HG03196 (cell line): ENCODE measurements at regions not wholly inside any gene's neighbourhood (a gene's known extent, or its start where the extent isn't known, plus 50 kb on each side); places are given as distances from the start of the nearest gene placed in this dataset.

Source experiments
- ATAC-seq: cut with Tn5 transposase; IDR thresholded peaks from one replicate; pipeline ENCODE4 v1.9.1; 2021; ENCODE audit not compliant: unreplicated experiment

DNA sequence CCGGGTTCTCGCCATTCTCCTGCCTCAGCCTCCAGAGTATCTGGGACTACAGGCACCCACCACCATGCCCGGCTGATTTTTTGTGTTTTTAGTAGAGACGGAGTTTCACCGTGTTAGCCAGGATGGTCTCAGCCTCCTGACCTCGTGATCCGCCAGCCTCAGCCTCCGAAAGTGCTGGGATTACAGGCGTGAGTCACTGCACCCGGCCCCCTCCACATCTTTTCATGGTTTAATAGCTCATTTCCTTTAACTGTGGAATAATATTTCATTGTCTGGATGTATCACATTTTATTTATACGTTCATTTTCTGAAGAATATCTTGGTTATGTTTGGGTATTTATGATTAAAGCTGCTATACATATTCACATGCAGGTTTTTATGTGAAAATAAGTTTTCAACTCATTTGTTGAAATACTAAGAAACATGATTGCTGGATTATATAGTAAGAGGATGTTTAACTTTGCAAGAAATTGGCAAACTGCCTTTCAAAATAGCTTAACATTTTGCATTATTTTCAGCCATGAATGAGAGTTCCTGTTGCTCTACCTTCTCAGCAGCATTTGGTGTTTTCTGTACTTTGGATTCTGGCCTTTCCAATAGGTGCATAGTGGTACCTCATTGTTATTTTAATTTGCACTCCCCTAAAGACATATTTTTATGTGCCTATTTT is 591.9 kb downstream of the TECRL start:
- no peak for ATAC-seq

DNA sequence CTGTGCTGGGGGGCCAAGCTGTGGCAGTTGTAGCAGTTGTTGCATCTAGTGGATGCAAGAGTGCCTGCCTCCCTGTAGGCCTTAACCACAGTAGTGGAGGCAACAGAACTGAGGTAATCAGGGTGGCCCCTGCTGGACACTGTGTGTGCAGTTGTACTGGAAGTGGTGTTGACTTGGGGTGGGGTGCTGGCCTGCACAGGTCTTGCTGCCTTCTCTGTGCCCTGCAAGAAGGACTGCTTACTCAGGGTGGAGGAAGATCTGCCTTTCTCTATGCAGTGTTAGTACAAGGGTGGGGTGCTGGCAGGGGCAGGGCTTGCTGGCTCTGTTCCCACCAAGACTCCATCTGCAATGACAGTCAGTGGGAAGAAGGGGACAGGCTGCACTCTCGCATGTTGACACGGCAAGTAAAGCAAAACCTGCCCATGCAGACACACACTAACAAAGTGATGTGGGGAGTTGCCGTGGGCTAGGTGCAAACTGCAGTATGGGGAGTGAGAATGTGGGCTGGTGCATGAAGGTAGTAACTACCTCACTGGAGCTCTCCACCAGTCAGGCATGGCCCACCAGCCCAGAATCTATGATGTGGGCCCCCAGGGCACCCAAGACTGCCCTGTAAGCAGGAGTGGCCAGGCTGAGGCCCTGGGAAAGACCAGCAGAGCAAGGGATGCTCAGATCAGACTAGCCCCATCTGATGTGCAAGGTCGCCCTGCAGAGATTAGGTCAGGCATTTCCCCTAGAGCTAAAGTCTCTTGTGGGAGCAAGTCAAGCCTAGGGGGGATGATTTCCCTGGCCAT is 594.9 kb downstream of the TECRL start:
- no peak for ATAC-seq

DNA sequence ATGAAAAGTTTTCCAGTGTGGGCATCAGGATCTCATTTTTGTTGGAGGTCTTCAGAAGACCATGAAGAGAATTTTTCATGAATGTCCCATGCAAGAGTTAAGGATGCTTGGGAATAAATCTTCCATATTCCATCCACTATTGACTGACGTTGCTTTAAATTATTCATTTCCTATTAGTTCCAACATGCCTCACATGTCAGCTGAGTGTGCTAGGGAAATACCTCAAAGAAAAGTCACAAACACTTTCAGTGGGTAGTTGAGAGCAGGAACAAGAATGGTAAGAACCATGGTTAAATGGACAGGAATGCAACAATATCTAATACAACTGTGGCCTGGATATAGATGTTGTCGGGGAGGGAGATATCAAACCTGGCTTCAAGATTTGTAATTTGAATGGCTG is 610.1 kb downstream of the TECRL start:
- no peak for ATAC-seq

DNA sequence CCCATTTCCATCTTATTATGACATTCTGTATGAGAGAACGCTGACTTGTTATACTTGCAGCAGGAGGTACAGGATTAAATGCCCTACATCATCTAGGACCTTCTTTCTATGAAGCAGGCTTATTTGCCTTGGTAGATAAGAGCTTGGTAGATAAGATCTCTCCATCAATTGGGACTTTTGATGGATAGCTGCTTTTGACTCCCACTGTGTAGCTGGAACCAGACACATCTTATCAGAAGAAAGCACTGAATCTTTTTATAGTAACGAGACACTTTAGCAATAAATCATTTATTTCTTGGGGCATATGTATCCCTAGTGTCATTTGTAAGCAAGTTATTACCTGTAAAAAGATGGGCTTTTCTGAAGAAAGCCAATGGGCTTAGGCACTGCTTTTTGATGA is 613.9 kb downstream of the TECRL start:
- ATAC-seq = no peak

DNA sequence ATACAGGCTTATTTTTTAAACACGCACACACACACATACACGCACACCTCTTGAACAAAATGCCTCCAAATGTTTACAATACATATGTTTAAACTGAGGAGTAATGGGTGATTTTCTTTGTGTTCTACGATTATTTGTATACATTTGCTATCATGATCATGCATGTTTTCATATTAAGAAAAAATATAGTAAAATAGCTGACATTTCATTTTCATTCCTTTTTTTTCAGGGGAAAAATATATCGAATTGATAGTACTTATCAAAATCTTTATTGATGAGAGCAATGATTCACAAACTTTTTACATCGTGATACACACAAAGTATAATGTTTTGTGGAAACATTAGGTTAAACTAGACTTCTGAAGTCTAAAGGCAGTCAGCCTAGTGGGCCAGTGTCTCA is 618.9 kb downstream of the TECRL start:
- ATAC-seq = no peak

DNA sequence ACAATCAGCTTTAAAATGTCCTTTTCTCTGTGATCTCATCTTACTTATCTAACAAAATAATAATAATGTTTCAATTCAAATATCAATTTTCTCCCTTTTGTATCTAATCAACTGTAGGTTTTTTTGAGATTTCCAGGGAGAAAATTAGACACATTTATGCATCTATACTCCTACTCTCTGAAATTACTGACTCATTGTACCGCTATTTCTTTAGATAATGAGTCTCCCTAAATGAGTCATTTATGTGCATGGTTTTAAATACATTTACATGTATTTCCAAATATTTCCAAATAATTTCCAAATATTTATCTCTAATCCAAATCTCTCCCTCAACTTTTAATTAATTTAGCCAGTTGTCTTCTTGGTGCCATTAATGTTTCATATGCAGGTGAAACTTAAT is 621.0 kb downstream of the TECRL start:
- ATAC-seq = no peak

DNA sequence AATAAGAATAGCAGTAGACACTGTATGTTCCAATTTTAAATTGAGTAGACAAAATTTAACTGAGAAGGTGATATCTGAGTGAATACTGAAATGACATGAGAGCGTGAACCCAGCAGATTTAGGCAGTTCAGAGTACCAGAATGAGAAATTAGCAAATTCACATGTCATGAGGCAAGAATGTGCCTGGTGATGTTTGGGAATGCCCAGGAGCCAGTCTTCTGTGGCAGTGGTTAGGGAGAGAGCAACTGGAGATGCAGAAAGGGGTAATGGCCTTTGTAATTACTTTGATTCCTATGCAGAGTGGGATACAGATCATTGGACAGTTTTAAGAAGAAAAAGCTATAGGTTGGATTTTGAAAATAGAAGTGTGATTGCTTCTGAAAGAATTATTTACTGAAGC is 621.9 kb downstream of the TECRL start:
- ATAC-seq = no peak

DNA sequence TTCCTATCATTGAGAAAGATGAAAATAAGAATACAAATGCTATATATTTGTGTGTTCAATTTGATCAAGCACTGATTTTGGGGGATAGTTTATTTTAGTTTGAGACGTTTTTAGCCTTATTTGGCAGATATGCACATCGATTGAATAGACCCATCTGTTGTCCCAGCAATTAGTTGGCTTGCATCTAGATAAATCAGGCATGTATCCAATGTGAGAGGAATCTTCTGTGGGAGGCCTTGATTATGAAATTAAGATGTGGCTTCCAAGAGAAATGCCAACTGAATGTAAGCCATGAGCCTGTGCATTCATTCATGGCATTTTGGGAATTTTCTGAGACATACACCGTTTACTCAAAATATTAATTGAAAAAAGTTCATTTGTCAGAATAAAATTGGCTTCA is 623.1 kb downstream of the TECRL start:
- ATAC-seq = no peak

DNA sequence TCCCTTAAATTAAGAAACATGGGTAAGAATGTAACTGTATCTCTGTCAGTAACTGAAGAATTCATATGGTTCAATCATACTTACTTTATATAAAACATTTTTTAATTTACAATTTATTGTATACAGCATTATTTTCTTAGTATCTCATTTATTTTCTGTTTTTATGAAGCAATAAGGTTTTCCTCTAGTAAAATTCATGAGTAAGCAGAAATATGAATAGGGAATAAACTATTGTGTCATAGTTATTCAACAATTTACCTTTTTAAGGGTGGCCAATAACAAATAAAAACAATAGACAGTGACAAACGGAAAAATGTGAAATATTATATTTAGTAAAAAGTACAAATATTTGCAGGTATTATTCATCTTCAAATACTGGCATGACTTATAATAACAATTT is 624.4 kb downstream of the TECRL start:
- no peak for ATAC-seq

DNA sequence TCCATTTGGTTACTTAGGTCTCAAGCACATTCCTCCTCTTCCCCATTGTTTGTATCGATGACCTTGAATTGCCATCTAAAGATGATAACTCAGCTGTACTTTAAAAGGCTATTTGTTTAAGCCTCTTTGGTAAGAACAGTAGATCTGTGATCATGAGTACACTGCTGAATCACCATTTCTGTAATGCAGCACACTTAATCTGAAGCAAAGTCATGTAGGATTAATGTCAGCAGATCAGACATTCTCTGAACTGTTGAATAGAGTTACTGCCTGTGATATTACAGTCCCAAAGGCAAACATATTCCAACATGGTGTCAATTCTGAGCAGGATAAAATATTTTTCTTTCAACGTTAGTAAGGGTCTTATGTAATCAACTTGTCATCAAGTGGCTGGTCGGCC is 631.6 kb downstream of the TECRL start:
- ATAC-seq = no peak

DNA sequence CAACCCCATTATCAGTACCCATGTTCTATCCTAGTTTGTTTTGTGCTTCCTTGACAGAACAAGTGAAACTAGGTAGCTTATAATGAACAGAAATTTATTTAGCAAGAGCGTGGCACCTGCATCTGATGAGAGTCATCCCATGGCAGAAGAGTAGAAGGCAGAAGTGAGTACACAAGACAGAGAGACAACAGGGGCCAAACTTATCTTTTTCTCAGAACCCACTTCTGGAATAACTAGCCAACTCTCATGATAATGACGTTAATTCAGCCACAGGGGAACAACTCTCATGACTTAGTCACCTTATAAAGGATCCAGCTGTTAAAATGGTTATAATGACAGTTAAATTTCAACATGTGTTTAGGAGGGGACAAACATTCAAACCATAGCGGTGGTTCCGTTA is 644.9 kb downstream of the TECRL start:
- ATAC-seq = no peak

DNA sequence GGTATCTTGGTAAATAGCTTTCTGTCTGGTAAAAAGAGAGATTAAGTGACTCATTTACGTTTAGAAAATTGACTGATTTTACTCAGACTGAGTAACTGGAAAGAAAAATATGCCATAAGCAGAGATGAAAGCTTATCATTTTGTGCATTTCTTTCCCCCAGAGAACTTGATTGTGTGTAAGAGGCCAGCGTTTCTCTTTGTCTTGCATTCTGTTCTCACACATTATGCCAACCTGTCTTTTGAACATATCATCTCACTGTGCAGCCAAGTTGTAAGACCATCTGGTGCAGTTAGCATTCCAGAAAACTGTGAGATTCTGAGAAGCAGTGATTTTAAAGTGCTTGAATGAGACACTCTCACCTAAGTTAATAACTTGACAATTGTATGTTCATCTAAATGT is 651.3 kb downstream of the TECRL start:
- no peak for ATAC-seq

DNA sequence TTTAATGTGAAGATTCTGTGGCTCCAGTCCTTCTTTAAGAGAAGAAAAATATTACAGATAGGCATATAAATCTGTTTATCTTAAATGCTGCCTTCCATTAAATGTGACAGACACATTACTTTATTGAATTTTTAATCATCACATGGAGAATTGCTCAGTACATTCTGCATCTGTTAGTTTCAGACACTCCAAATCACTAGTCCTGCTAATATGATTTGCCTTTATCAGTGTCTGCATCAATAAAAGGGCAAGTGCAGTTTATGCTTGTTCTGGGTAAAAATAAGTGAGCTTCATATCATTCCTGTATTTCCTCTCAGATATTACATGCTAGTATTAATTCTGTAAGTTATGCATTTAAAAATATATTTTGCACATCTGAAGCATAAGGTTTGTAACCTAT is 666.4 kb downstream of the TECRL start:
- ATAC-seq = no peak

DNA sequence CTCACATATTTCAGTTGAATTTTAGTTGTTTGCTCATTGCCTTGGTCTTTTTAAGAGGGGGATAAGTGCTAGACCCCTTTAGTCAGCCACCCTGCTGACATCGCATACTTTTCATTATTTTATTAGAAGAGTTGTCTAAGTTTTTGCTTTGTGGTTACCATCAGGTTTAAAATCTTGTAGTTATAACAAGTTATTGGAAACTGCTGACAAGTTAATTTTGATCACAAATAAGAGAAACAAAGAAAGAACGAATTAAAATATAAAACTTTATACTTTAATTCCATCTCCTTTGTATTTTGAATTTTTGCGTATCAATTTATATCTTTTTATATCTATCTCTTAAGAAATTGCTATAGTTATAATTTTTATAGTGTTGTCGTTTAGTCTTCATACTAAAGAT is 679.7 kb downstream of the TECRL start:
- ATAC-seq = no peak

DNA sequence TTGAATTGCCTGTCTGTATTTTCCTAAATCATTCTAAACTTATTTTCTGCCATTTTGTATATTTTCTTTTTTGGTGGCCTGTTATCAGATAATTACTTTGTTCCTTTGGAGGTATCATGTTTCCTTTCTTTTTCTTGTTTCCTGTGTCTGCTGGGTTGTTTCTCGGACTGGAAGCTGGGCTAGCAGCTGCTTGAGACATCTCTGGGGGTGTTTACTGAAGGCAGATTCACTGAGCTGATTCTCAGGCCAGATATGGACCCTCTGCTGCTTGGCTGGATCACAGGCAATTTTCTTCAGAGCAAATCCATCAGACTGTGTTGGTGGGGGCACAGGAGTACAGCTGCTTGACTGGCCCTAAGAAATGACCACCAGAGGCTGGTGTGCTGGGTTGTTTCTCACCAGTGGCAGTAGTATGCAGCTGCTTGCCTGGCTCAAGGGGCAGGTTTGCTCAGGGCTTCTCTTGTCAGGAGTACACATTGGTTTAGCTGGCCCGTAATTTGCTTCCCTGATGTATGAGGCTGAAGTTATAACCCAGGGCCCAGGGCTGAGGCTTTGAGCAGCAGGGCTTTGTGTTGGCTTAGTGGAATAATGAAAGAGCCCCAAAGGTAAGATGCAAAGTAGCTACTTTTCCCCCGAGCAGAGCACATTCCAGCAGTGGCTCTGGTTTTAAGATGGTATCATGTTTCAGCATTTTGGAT is 680.6 kb downstream of the TECRL start:
- no peak for ATAC-seq

DNA sequence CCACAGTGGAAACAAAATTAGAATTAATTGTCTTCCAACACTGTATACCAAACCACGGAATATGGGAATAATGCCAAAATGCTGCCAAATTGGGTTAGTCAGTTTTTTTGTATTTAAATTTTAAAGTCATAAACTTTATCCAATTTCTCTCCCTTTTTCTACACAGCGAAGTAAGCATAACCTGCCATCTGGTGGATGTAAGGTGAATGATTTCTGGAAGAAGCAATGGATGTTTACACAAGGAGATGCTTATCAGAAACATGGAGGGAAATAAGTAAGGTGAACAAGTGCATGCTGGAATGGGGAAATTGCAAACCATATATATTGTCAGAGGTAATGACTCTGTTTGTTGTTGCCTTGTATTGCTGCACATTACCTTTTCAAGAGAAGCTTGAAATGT is 691.9 kb downstream of the TECRL start:
- ATAC-seq = no peak

DNA sequence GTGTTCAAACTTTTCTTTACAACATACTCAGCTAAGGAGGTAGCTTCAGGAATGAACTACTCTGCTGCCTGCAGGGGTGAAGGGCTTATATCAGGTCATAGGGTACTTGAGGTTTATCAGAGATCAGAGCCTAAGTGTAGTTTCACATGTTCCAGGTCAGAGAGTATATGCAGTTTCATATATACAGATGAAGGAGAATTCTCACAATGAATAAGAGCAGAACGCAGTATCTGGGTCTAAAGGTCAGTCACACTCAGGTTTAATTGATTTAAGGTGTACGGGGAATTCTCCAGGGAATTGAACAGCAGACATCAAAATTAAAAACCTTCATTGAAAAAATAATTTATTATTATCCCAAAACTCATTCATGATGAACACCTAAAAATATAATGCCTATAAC is 700.6 kb downstream of the TECRL start:
- no peak for ATAC-seq

DNA sequence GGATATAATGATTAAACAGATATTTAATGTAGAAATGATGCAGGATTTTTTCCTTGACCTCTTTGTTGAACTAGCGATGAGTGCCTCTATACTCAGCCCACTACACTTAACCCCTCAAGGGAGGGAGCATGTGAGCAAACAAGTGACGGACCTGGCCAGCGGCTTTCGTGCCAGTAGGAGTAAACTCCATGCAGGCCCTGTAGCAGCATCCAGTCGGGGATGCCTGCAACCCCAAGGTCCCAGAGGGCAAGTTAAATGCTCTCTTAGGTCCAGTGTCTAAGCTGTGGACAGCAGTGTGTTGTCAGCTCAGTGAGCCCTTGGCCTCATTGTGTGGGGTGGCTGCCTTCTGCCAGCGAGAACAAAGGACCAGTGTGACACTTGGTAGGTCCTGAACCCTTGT is 708.7 kb downstream of the TECRL start:
- ATAC-seq = no peak

DNA sequence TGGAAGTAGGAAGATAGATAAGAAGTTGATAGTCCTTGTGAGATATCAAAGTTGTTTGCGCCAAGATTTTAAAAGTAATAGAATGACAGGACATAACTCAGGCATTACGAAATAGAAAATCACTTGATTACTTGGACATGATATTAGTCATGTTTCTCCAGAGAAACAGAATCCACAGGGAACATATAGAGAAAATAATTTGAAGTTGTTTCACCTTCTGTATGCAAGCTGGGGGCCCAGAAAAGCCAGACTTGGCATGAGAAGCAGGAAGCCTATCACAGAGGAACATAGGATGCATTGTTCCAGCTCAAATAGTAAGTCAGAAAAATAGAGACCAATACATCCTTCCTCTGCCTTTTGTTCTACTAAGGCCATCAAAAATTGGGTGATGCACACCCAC is 715.9 kb downstream of the TECRL start:
- ATAC-seq = no peak

DNA sequence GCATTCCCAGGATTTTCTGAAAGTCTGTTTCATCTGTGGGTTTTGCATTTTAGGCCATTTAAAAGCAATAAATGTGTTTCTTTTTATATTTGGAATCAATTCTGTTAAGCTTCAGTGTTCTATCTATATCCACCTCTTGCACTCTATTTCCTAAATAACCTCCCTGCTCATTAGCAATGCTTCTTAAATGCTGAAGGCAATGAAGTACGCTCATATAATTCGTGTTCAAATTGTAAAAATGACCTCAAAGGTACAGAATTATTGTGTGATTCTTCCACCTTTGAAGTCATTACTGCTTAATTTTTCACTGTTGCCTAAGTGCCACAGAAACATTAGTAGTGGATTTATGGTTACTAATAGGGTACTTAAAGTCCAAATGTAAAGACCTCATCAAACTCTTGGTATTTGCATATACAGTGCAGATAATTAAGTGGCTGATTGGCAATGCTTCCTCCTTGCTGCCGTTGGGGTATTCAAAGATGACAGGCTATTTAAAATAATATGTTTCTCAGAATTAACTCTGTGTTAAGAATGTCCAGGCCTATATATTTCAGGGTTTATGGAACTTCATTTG is 730.8 kb downstream of the TECRL start:
- ATAC-seq = no peak

DNA sequence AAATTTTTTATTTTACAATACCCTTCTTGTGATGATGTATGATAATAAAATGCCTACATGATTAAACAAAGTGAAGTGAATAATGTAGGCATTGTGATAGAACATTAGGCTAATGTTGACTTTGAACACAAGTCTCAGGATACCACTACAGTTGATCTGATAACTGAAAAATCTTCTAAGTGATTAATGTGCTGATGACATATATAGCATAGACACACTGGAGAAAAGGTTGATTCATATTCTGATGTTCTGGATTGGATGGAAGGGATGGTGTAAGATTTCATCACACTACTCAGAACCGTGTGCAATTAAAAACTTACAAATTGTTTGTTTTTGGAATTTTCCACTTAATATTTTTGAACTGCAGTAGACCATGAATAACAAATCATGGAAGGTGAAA is 738.5 kb downstream of the TECRL start:
- no peak for ATAC-seq

DNA sequence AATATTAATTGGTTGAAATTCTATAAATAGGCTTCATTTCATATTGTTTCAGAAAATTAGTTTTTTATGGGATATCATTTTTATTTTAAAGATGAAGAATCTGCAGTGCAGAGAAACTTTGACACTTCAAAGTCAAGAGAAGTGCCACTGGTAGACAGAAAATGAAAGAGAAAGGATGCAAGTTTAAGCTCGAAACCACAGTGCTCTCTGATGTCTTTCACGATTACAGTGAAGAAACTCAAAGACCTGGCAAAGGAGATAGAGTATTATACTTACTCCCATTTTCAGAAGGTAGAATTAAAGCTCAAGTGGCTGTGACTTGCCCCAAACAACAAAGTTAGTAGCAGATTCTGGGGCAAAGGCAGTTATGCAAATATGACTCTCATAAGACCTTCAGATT is 745.4 kb downstream of the TECRL start:
- no peak for ATAC-seq
